GM12878 (cell line): ENCODE measurements at regions not wholly inside any gene's neighbourhood (a gene's known extent, or its start where the extent isn't known, plus 50 kb on each side); places are given as distances from the start of the nearest gene placed in this dataset.

ENCODE experiments used
- ATAC-seq: fragments of 200-7000 bp; cut with Tn5 transposase; 3 replicates; pipeline ENCODE4 v1.9.1; 2020; ENCODE audit warnings: mild to moderate bottlenecking, moderate library complexity
- BruUV-seq: library from RNA; stranded (reverse); fragments of 400-500 nt; replicated peaks from 2 replicates; lab custom pipeline; 2021; lab: Mats Ljungman, UMichigan
- CTCF ChIA-PET: fragments of 300-600 bp; sonication (Branson Sonifier 250); formaldehyde crosslinking; extraction: SDS; loops from one replicate; lab custom pipeline; 2021; ENCODE audit warnings: inconsistent platforms; lab: Yijun Ruan, JAX
- POLR2A ChIA-PET: fragments of 350-600 bp; formaldehyde crosslinking; extraction: SDS; loops from one replicate; lab custom pipeline; 2021; ENCODE audit warnings: inconsistent platforms; lab: Charles Lee
- RAD21 ChIA-PET: fragments of 300-600 bp; sonication (Branson Sonifier 250); formaldehyde crosslinking; loops from one replicate; lab custom pipeline; 2023; ENCODE audit warnings: antibody characterized with exemption; ENCODE audit not compliant: unreplicated experiment; lab: Charles Lee
- SMC1A ChIA-PET: fragments of 300-600 bp; sonication (Branson Sonifier 250); formaldehyde crosslinking; loops from one replicate; lab custom pipeline; 2023; ENCODE audit not compliant: unreplicated experiment, uncharacterized antibody; lab: Charles Lee
- DNase-seq: peaks from one replicate; pipeline ENCODE4 v3.0.0-alpha.2; 2011; ENCODE audit warnings: low read depth, low spot score
- FAIRE-seq: peaks from 3 replicates; lab custom pipeline; 2011; peaks lifted over from hg19 to GRCh38; lab: Jason Lieb, UNC
- H2AFZ ChIP-seq: 2 replicates; pipeline ENCODE4 v1.6.0; 2011; ENCODE audit warnings: low read depth, low read length, control low read depth; ENCODE audit not compliant: control insufficient read depth
- H3K27ac ChIP-seq: 2 replicates; pipeline ENCODE4 v1.5.1; 2011; ENCODE audit warnings: control low read depth; ENCODE audit not compliant: control insufficient read depth, insufficient read depth
- H3K27me3 ChIP-seq, 2 experiments: replicated peaks in 1 of 2; 2 replicates each; pipeline versions ENCODE4 v1.6.0 to v1.6.1; 2011; ENCODE audit warnings: low read length in 1 of 2; ENCODE audit not compliant: control insufficient read depth in 2 of 2, insufficient read depth in 2 of 2
- H3K36me3 ChIP-seq, 2 experiments: 2 replicates each; pipeline ENCODE4 v1.5.1; 2011; ENCODE audit warnings: low read length in 1 of 2; ENCODE audit not compliant: control insufficient read depth in 2 of 2, insufficient read depth in 2 of 2
- H3K4me1 ChIP-seq: 2 replicates; pipeline ENCODE4 v1.6.1; 2011; ENCODE audit warnings: mild to moderate bottlenecking, low read length, moderate library complexity, mixed read lengths; ENCODE audit not compliant: control insufficient read depth, insufficient read depth
- H3K4me2 ChIP-seq: 2 replicates; pipeline ENCODE4 v1.6.0; 2011; ENCODE audit warnings: control low read depth; ENCODE audit not compliant: control insufficient read depth, insufficient read depth
- H3K4me3 ChIP-seq: fragments of 200-600 bp; sonication (generic); 2 replicates; pipeline ENCODE4 v1.5.1; 2016
- H3K79me2 ChIP-seq: 2 replicates; pipeline ENCODE4 v1.6.0; 2011; ENCODE audit warnings: low read length; ENCODE audit not compliant: control insufficient read depth, insufficient read depth
- H3K9ac ChIP-seq: 2 replicates; pipeline ENCODE4 v1.8.0; 2011; ENCODE audit warnings: low read length, control low read depth, mixed read lengths; ENCODE audit not compliant: control insufficient read depth, insufficient read depth
- H3K9me3 ChIP-seq: replicated peaks from 3 replicates; pipeline ENCODE4 v1.5.1; 2011; ENCODE audit warnings: mild to moderate bottlenecking, low read length; ENCODE audit not compliant: control insufficient read depth, insufficient read depth
- H4K20me1 ChIP-seq: 2 replicates; pipeline ENCODE4 v1.6.0; 2011; ENCODE audit not compliant: control insufficient read depth, insufficient read depth
- CBFB ChIP-seq: IDR thresholded peaks from 2 replicates; pipeline ENCODE4 v1.6.1; 2016; ENCODE audit warnings: antibody characterized with exemption, low read depth
- CREB1 ChIP-seq: IDR thresholded peaks from 2 replicates; pipeline ENCODE4 v1.6.1; 2012; ENCODE audit warnings: low read depth, mild to moderate bottlenecking, inconsistent platforms
- E2F8 ChIP-seq: fragments of 450-650 bp; IDR thresholded peaks from 2 replicates; pipeline ENCODE4 v1.6.1; 2018; ENCODE audit warnings: mild to moderate bottlenecking, low read depth, moderate library complexity; ENCODE audit not compliant: partially characterized antibody
- EED ChIP-seq: sonication (generic); IDR thresholded peaks from 2 replicates; pipeline ENCODE4 v1.6.1; 2016; ENCODE audit warnings: antibody characterized with exemption, low read depth
- ETV6 ChIP-seq, 2 experiments: fragments of 450-650 bp in 1 of 2; IDR thresholded peaks in 1 of 2; conservative IDR thresholded peaks in 1 of 2; 2 replicates each; pipeline ENCODE4 v1.6.1; 2014; ENCODE audit warnings: antibody characterized with exemption in 1 of 2, borderline replicate concordance in 1 of 2, low read depth in 1 of 2, mild to moderate bottlenecking in 1 of 2, moderate library complexity in 1 of 2
- LARP7 ChIP-seq: fragments of 450-650 bp; IDR thresholded peaks from 2 replicates; pipeline ENCODE4 v1.6.1; 2017; ENCODE audit warnings: mild to moderate bottlenecking
- NFIC ChIP-seq: IDR thresholded peaks from 2 replicates; pipeline ENCODE4 v1.6.1; 2012; ENCODE audit warnings: low read depth, mild to moderate bottlenecking, inconsistent platforms, low read length, moderate library complexity
- NRF1 ChIP-seq: conservative IDR thresholded peaks from 2 replicates; pipeline ENCODE4 v1.6.1; 2011; ENCODE audit warnings: mild to moderate bottlenecking, low read depth, low read length, improper control_type of control experiment
- POLR2AphosphoS2 ChIP-seq: IDR thresholded peaks from 2 replicates; pipeline ENCODE4 v1.6.1; 2011; ENCODE audit warnings: low read depth, mild to moderate bottlenecking, low read length, improper control_type of control experiment, moderate library complexity
- RB1 ChIP-seq: fragments of 450-650 bp; formaldehyde crosslinking; IDR thresholded peaks from 2 replicates; pipeline ENCODE4 v1.6.1; 2017; ENCODE audit warnings: mild to moderate bottlenecking, borderline replicate concordance
- SP1 ChIP-seq: IDR thresholded peaks from one replicate; pipeline ENCODE4 v1.6.1; 2011; ENCODE audit warnings: low read depth, low read length
- in situ Hi-C: fragments of 300-500 bp; cut with MboI; formaldehyde crosslinking; loops from 9 replicates; pipeline ENCODE4 v1.14.3; 2018; ENCODE audit warnings: mixed read lengths
- intact Hi-C: fragments of 100-400 bp; cut with micrococcal nuclease; formaldehyde crosslinking; loops from one replicate; pipeline ENCODE4 v1.14.2; 2022; ENCODE audit not compliant: unreplicated experiment
- TF ChIP-seq, protein P1 (sequence below): fragments of 450-650 bp; IDR thresholded peaks from 2 replicates; pipeline ENCODE4 v1.6.1; 2017; ENCODE audit warnings: mild to moderate bottlenecking, low read depth, inconsistent platforms; ENCODE audit not compliant: poor library complexity, severe bottlenecking

- no TSS peak for BruUV-seq
- RAD21 ChIA-PET, result no interaction called here
- in situ Hi-C loops (no loop called here), intact Hi-C loops (no loop called here)
- Histone ChIP-seq H3K9me3 (no peaks in the 10 kb centered on the region), H3K4me1 (no peaks in the 10 kb centered on the region), H4K20me1 (no peaks in the 10 kb centered on the region), H2AFZ (no peak overlapping the region), H3K27ac (no peak overlapping the region), H3K9ac (no peak overlapping the region), H3K36me3 (no peaks in the 10 kb centered on the region), H3K4me2 (no peak overlapping the region), H3K4me3 (no peak overlapping the region), H3K27me3 (no peaks in the 10 kb centered on the region), H3K79me2 (no peaks in the 10 kb centered on the region)
- POLR2A ChIA-PET, result no interaction called here
- FAIRE-seq (no peak), ATAC-seq (no peak), DNase-seq (no peak)
- CTCF ChIA-PET, result no interaction called here
- SMC1A ChIA-PET, result no interaction called here
- TF ChIP-seq EED (no peak), LARP7 (no peak), NRF1 (no peak), NFIC (no peak), E2F8 (no peak), POLR2AphosphoS2 (no peak), ETV6 (conservative IDR thresholded peaks at IDR 0.05 in 1 of 2, IDR thresholded peaks at IDR 0.05 in 1 of 2; ENCODE audit: borderline replicate concordance in 1 of 2, low read depth in 1 of 2) (no peak), CREB1 (no peak), SP1 (no peak), CBFB (no peak), RB1 (no peak)
- TF ChIP-seq, protein P1, sequence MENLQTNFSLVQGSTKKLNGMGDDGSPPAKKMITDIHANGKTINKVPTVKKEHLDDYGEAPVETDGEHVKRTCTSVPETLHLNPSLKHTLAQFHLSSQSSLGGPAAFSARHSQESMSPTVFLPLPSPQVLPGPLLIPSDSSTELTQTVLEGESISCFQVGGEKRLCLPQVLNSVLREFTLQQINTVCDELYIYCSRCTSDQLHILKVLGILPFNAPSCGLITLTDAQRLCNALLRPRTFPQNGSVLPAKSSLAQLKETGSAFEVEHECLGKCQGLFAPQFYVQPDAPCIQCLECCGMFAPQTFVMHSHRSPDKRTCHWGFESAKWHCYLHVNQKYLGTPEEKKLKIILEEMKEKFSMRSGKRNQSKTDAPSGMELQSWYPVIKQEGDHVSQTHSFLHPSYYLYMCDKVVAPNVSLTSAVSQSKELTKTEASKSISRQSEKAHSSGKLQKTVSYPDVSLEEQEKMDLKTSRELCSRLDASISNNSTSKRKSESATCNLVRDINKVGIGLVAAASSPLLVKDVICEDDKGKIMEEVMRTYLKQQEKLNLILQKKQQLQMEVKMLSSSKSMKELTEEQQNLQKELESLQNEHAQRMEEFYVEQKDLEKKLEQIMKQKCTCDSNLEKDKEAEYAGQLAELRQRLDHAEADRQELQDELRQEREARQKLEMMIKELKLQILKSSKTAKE, result no peak
Observed at GRCh38 chr1:189874715-189875435, 602.8 kb downstream of the BRINP3 start.
